SK-N-SH (cell line): ENCODE measurements at regions not wholly inside any gene's neighbourhood (a gene's known extent, or its start where the extent isn't known, plus 50 kb on each side); places are given as distances from the start of the nearest gene placed in this dataset.

Experiments
- CTCF ChIA-PET: fragments of 300-600, 350-600 bp; formaldehyde crosslinking; extraction: SDS; loops from one replicate; lab custom pipeline; 2021; lab: Yijun Ruan, JAX
- POLR2A ChIA-PET: fragments of 350-600 bp; sonication (Branson Sonifier 250); formaldehyde crosslinking; extraction: SDS; loops from one replicate; lab custom pipeline; 2020; ENCODE audit warnings: antibody characterized with exemption, inconsistent platforms; lab: Yijun Ruan, JAX
- DNase-seq: peaks from one replicate; pipeline ENCODE4 v3.0.0; 2012
- H2AFZ ChIP-seq: fragments of 200-600 bp; sonication (generic); 2 replicates; pipeline ENCODE4 v1.8.1; 2016; ENCODE audit warnings: antibody characterized with exemption, mild to moderate bottlenecking, low read depth
- H3F3A ChIP-seq: fragments of 200-600 bp; sonication (generic); replicated peaks from 2 replicates; pipeline ENCODE3; 2016; ENCODE audit warnings: antibody characterized with exemption, mild to moderate bottlenecking; ENCODE audit not compliant: insufficient read depth
- H3K27ac ChIP-seq, 2 experiments: fragments of 200-500 bp in 1 of 2; fragments of 200-600 bp in 1 of 2; sonication (Bioruptor generic) in 1 of 2; sonication (generic), shearing (Covaris generic) in 1 of 2; 2 replicates each; pipeline versions ENCODE4 v1.5.1 to v1.6.1; 2014 to 2016; ENCODE audit warnings: low read depth in 2 of 2, inconsistent platforms in 1 of 2, low read length in 1 of 2, mild to moderate bottlenecking in 1 of 2, mixed read lengths in 1 of 2
- H3K27me3 ChIP-seq: fragments of 200-600 bp; sonication (generic), shearing (Covaris generic); 2 replicates; pipeline ENCODE4 v1.6.1; 2016; ENCODE audit warnings: mixed run types; ENCODE audit not compliant: insufficient read depth
- H3K36me3 ChIP-seq, 2 experiments: fragments of 200-500 bp in 1 of 2; fragments of 200-600 bp in 1 of 2; sonication (Bioruptor generic) in 1 of 2; sonication (generic) in 1 of 2; replicated peaks in 1 of 2; 2 replicates each; pipeline versions ENCODE3 to v1.5.1; 2014 to 2016; ENCODE audit warnings: low read length in 1 of 2, mild to moderate bottlenecking in 1 of 2; ENCODE audit not compliant: insufficient read depth in 2 of 2, control insufficient read depth in 1 of 2
- H3K4me1 ChIP-seq, 2 experiments: fragments of 200-500 bp in 1 of 2; fragments of 200-600 bp in 1 of 2; sonication (Bioruptor generic) in 1 of 2; sonication (generic), shearing (Covaris generic) in 1 of 2; 2 replicates each; pipeline versions ENCODE4 v1.5.1 to v1.6.1; 2014 to 2016; ENCODE audit warnings: low read depth in 1 of 2, low read length in 1 of 2, mixed run types in 1 of 2; ENCODE audit not compliant: insufficient read depth in 2 of 2, control insufficient read depth in 1 of 2
- H3K4me2 ChIP-seq: fragments of 200-600 bp; sonication (generic), shearing (Covaris generic); 2 replicates; pipeline ENCODE4 v1.6.1; 2017; ENCODE audit warnings: mixed run types
- H3K4me3 ChIP-seq, 2 experiments: fragments of 200-500 bp in 1 of 2; fragments of 200-600 bp in 1 of 2; sonication (Bioruptor generic) in 1 of 2; sonication (generic), shearing (Covaris generic) in 1 of 2; 2 replicates each; pipeline versions ENCODE4 v1.5.1 to v1.8.1; 2014 to 2016; ENCODE audit warnings: low read depth in 2 of 2, inconsistent platforms in 1 of 2, low read length in 1 of 2, mild to moderate bottlenecking in 1 of 2, mixed read lengths in 1 of 2, moderate library complexity in 1 of 2
- H3K79me2 ChIP-seq: fragments of 200-600 bp; sonication (generic); 2 replicates; pipeline ENCODE4 v1.8.1; 2017; ENCODE audit warnings: mild to moderate bottlenecking; ENCODE audit not compliant: insufficient read depth
- H3K9ac ChIP-seq: fragments of 200-600 bp; sonication (generic); 2 replicates; pipeline ENCODE4 v1.6.1; 2017; ENCODE audit warnings: mixed run types
- H3K9me2 ChIP-seq: fragments of 200-600 bp; sonication (generic); 2 replicates; pipeline ENCODE4 v1.6.1; 2017; ENCODE audit warnings: mixed run types
- H3K9me3 ChIP-seq: fragments of 200-600 bp; sonication (generic); 2 replicates; pipeline ENCODE4 v1.6.1; 2017; ENCODE audit warnings: mixed run types, mild to moderate bottlenecking, moderate library complexity
- H4K20me1 ChIP-seq: fragments of 200-600 bp; sonication (generic); 2 replicates; pipeline ENCODE4 v1.6.1; 2017; ENCODE audit warnings: mild to moderate bottlenecking, mixed run types; ENCODE audit not compliant: insufficient read depth
- ELF1 ChIP-seq: IDR thresholded peaks from 2 replicates; pipeline ENCODE4 v1.4.0; 2012
- EZH2phosphoT487 ChIP-seq: fragments of 200-600 bp; sonication (generic); IDR thresholded peaks from 2 replicates; pipeline ENCODE4 v1.6.1; 2017; ENCODE audit warnings: low read depth, mixed run types, mild to moderate bottlenecking, antibody characterized with exemption, moderate library complexity, borderline replicate concordance
- FOSL2 ChIP-seq: IDR thresholded peaks from 2 replicates; pipeline ENCODE4 v1.4.0; 2012; ENCODE audit warnings: low read depth, mild to moderate bottlenecking, moderate library complexity, borderline replicate concordance
- FOXM1 ChIP-seq: IDR thresholded peaks from 2 replicates; pipeline ENCODE4 v1.4.0; 2012; ENCODE audit warnings: low read depth, mild to moderate bottlenecking
- GATA2 ChIP-seq: sonication (generic); formaldehyde crosslinking; IDR thresholded peaks from 2 replicates; pipeline ENCODE4 v1.5.0; 2020; ENCODE audit warnings: mild to moderate bottlenecking, missing genetic modification reagents
- MAX ChIP-seq: IDR thresholded peaks from 2 replicates; pipeline ENCODE4 v1.4.0; 2012; ENCODE audit warnings: low read depth
- MEF2A ChIP-seq: IDR thresholded peaks from 2 replicates; pipeline ENCODE4 v1.4.0; 2012; ENCODE audit warnings: low read depth, borderline replicate concordance
- MXI1 ChIP-seq: IDR thresholded peaks from 2 replicates; pipeline ENCODE4 v1.6.1; 2012; ENCODE audit warnings: mild to moderate bottlenecking, low read depth, low read length, improper control_type of control experiment
- NFIC ChIP-seq: IDR thresholded peaks from 2 replicates; pipeline ENCODE4 v1.4.0; 2012; ENCODE audit warnings: borderline replicate concordance
- NRF1 ChIP-seq: IDR thresholded peaks from 2 replicates; pipeline ENCODE4 v1.6.1; 2012; ENCODE audit warnings: low read depth, mild to moderate bottlenecking, low read length
- PBX3 ChIP-seq: IDR thresholded peaks from 2 replicates; pipeline ENCODE4; 2012
- POLR2AphosphoS5 ChIP-seq: IDR thresholded peaks from 2 replicates; pipeline ENCODE4 v1.6.1; 2012; ENCODE audit warnings: low read depth, low read length
- RAD21 ChIP-seq: IDR thresholded peaks from 2 replicates; pipeline ENCODE4 v1.6.1; 2012; ENCODE audit warnings: mild to moderate bottlenecking, low read length
- RCOR1 ChIP-seq: fragments of 150-350 bp; IDR thresholded peaks from 2 replicates; pipeline ENCODE4 v1.6.1; 2017; ENCODE audit warnings: antibody characterized with exemption, low read length
- RXRA ChIP-seq: IDR thresholded peaks from 2 replicates; pipeline ENCODE4 v1.4.0; 2012; ENCODE audit warnings: low read depth, mild to moderate bottlenecking, borderline replicate concordance
- SIN3A ChIP-seq: IDR thresholded peaks from 2 replicates; pipeline ENCODE4 v1.6.1; 2012; ENCODE audit warnings: low read depth, mild to moderate bottlenecking, low read length, moderate library complexity, borderline replicate concordance
- SMC3 ChIP-seq: IDR thresholded peaks from 2 replicates; pipeline ENCODE4 v1.6.1; 2012; ENCODE audit warnings: low read depth, low read length, improper control_type of control experiment
- TCF12 ChIP-seq: IDR thresholded peaks from 2 replicates; pipeline ENCODE4 v1.4.0; 2012
- TEAD4 ChIP-seq: IDR thresholded peaks from 2 replicates; pipeline ENCODE4 v1.4.0; 2012; ENCODE audit warnings: mild to moderate bottlenecking, borderline replicate concordance; ENCODE audit not compliant: insufficient read depth
- USF2 ChIP-seq: fragments of 150-350 bp; IDR thresholded peaks from 2 replicates; pipeline ENCODE4 v1.6.1; 2017; ENCODE audit warnings: antibody characterized with exemption, low read length, low read depth, borderline replicate concordance
- YY1 ChIP-seq: IDR thresholded peaks from 2 replicates; pipeline ENCODE4 v1.4.0; 2012; ENCODE audit warnings: low read depth, mild to moderate bottlenecking
- WGBS: methylation state at CpG from one replicate; pipeline ENCODE4 v1.1.6; 2017; ENCODE audit warnings: low lambda C conversion rate; 5-methylcytosine and 5-hydroxymethylcytosine counted together
- TF ChIP-seq, protein P1 (sequence below): fragments of 150-350 bp; IDR thresholded peaks from 2 replicates; pipeline ENCODE4 v1.6.1; 2016; ENCODE audit warnings: mild to moderate bottlenecking, low read depth, low read length

- DNase-seq: no peak
- 36% methylated on average over 2 of the region's 2 CpGs for WGBS
Measured at GRCh38 chr2:177108890-177109289, 103.7 kb upstream of the HNRNPA3 start.

DNA sequence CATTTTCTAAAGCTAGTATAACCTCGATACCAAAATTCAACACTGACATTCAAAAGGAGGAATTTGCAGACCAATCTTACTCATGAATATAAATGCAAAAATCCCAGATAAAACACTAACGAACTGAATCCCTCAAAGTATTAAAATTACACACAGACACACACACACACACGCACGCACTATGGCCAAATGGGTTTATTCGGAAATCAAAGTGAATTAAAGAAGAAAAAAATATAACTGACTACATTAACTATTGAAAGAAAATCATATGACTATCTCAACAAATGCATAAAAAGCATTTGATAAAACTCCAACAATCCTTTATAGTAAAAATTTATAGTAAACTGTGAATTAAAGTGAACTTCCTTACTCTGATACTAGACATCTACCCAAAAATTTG is 97.9 kb upstream of the HNRNPA3 start:
- CTCF ChIA-PET: interaction anchor here (1.2 to 1.9 kb wide), 2 partner anchors 34 to 461 kb away, joined by 4 to 7 read pairs; no protein-coding TSS in a partner anchor

More at GRCh38 chr2:177108890-177109289, 103.7 kb upstream of the HNRNPA3 start:
- H3K4me2 ChIP-seq: no peak overlapping the region
- no peak overlapping the region for H2AFZ ChIP-seq
- H3K79me2 ChIP-seq: no peaks in the 10 kb centered on the region
- no peak for TF ChIP-seq RAD21
- TF ChIP-seq MAX: no peak
- TF ChIP-seq FOXM1: no peak
- TF ChIP-seq NRF1: no peak
- no peak for TF ChIP-seq EZH2phosphoT487
- no peak for TF ChIP-seq SMC3
- TF ChIP-seq NFIC: no peak
- TF ChIP-seq FOSL2: no peak
- no peak for TF ChIP-seq MXI1
- TF ChIP-seq PBX3: no peak
- TF ChIP-seq ELF1: no peak
- TF ChIP-seq SIN3A: no peak
- TF ChIP-seq TCF12: no peak
- TF ChIP-seq USF2: no peak
- TF ChIP-seq RCOR1: no peak
- no peak for TF ChIP-seq MEF2A
- TF ChIP-seq POLR2AphosphoS5: no peak
- no peak for TF ChIP-seq RXRA
- TF ChIP-seq, all 33 proteins: peak for 0
- ChIA-PET POLR2A (no interaction called here), CTCF (no interaction called here)
- Histone ChIP-seq H3K4me1 (no peaks in the 10 kb centered on the region), H3K9me3 (no peaks in the 10 kb centered on the region), H3K36me3 (no peaks in the 10 kb centered on the region), H4K20me1 (no peaks in the 10 kb centered on the region), H3F3A (peaks cover 2% of the 10 kb centered on the region), H3K4me3 (no peak overlapping the region), H3K27me3 (no peaks in the 10 kb centered on the region), H3K27ac (no peak overlapping the region), H3K9ac (no peak overlapping the region), H3K9me2 (no peaks in the 10 kb centered on the region)

More for the DNA sequence above, 97.9 kb upstream of the HNRNPA3 start:
- TF ChIP-seq YY1 (no peak), TEAD4 (no peak), PBX3 (no peak), MEF2A (no peak), USF2 (no peak), GATA2 (CRISPR knock-in tag) (no peak)
- TF ChIP-seq, protein P1, sequence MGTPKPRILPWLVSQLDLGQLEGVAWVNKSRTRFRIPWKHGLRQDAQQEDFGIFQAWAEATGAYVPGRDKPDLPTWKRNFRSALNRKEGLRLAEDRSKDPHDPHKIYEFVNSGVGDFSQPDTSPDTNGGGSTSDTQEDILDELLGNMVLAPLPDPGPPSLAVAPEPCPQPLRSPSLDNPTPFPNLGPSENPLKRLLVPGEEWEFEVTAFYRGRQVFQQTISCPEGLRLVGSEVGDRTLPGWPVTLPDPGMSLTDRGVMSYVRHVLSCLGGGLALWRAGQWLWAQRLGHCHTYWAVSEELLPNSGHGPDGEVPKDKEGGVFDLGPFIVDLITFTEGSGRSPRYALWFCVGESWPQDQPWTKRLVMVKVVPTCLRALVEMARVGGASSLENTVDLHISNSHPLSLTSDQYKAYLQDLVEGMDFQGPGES: no peak
- Histone ChIP-seq H3K9ac (no peak overlapping the region), H3K4me2 (no peak overlapping the region), H3K27me3 (no peaks in the 10 kb centered on the region), H3K9me2 (0 out of 2 replicates have a peak, but pooled peaks cover 3% of the 10 kb centered on the region), H3K9me3 (no peaks in the 10 kb centered on the region), H3K36me3 (no peaks in the 10 kb centered on the region), H2AFZ (no peak overlapping the region), H3K4me3 (no peak overlapping the region), H4K20me1 (no peaks in the 10 kb centered on the region), H3K4me1 (no peaks in the 10 kb centered on the region), H3F3A (peaks cover 3% of the 10 kb centered on the region), H3K79me2 (no peaks in the 10 kb centered on the region), H3K27ac (no peak overlapping the region)
- POLR2A ChIA-PET: no interaction called here
- no peak for DNase-seq
- WGBS: 79% methylated on average over 5 of the region's 5 CpGs
